Neural crest cell (in vitro differentiated cells): ENCODE measurements at regions not wholly inside any gene's neighbourhood (a gene's known extent, or its start where the extent isn't known, plus 50 kb on each side); places are given as distances from the start of the nearest gene placed in this dataset.

Experiments used
- DNase-seq: peaks from one replicate; pipeline ENCODE4 v3.0.0; 2021; ENCODE audit warnings: low read depth, mixed read lengths, low spot score
- H3K27ac Mint-ChIP-seq: one replicate; pipeline ENCODE4 v1.8.0; 2021; ENCODE audit warnings: mild to moderate bottlenecking, mixed read lengths; ENCODE audit not compliant: unreplicated experiment
- H3K27me3 Mint-ChIP-seq: 2 replicates; pipeline ENCODE4 v1.8.0; 2021; ENCODE audit warnings: low read depth, mild to moderate bottlenecking, mixed read lengths
- H3K36me3 Mint-ChIP-seq: 2 replicates; pipeline ENCODE4 v1.8.0; 2021; ENCODE audit warnings: low read depth, mild to moderate bottlenecking, mixed read lengths
- H3K4me1 Mint-ChIP-seq: 2 replicates; pipeline ENCODE4 v1.8.0; 2021; ENCODE audit warnings: mixed read lengths
- H3K4me3 Mint-ChIP-seq: one replicate; pipeline ENCODE4 v1.8.0; 2021; ENCODE audit warnings: mild to moderate bottlenecking, mixed read lengths
- H3K9me3 Mint-ChIP-seq: 2 replicates; pipeline ENCODE4 v1.8.0; 2021; ENCODE audit warnings: mixed read lengths
- TF ChIP-seq, protein P1 (sequence below): fragments of 200-600 bp; sonication (generic); conservative IDR thresholded peaks from 2 replicates; pipeline ENCODE4 v1.5.0; 2021; ENCODE audit warnings: antibody characterized with exemption, mild to moderate bottlenecking

DNA sequence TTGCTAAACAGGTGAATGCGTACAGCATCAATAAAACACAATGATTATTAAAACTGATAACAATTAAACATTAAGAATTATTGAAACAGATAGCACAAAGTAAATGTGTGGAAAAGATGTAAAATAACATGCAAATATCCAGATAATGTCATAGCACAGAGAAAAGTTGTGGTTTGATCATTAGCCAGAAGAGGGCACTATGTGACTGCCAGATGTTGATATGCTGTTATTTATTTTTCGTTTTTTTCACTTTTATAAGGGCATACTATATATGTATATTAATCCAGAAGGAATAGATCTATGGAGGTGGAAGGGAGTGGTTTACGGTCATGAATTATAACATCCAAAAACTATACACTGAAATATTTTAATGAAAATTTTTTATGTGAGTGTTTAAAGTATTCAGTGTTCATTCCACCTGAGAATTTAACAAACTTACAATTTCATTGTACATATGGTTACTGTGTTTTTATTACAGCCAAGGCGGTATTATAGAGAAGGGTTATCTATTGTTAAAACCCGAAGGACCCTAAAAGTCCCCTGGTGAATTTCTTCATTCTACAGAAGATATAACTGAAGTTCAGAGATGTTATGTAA is 211.9 kb upstream of the UGT8 start:
- Mint-ChIP-seq H3K27ac (no peak overlapping the region), H3K9me3 (no peaks in the 10 kb centered on the region), H3K27me3 (no peaks in the 10 kb centered on the region), H3K4me1 (no peaks in the 10 kb centered on the region), H3K36me3 (no peaks in the 10 kb centered on the region), H3K4me3 (no peak overlapping the region)
- DNase-seq, result peak; percentile 23
- TF ChIP-seq, protein P1, sequence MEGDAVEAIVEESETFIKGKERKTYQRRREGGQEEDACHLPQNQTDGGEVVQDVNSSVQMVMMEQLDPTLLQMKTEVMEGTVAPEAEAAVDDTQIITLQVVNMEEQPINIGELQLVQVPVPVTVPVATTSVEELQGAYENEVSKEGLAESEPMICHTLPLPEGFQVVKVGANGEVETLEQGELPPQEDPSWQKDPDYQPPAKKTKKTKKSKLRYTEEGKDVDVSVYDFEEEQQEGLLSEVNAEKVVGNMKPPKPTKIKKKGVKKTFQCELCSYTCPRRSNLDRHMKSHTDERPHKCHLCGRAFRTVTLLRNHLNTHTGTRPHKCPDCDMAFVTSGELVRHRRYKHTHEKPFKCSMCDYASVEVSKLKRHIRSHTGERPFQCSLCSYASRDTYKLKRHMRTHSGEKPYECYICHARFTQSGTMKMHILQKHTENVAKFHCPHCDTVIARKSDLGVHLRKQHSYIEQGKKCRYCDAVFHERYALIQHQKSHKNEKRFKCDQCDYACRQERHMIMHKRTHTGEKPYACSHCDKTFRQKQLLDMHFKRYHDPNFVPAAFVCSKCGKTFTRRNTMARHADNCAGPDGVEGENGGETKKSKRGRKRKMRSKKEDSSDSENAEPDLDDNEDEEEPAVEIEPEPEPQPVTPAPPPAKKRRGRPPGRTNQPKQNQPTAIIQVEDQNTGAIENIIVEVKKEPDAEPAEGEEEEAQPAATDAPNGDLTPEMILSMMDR, result peak; percentile 95

GRCh38 chr4:114389070-114389685 is 209.4 kb upstream of the UGT8 start:
- H3K4me3 Mint-ChIP-seq, result no peak overlapping the region
- TF ChIP-seq, protein P1, result no peak
- no peak for DNase-seq
- no peaks in the 10 kb centered on the region for H3K27me3 Mint-ChIP-seq
- H3K36me3 Mint-ChIP-seq, result no peaks in the 10 kb centered on the region
- no peak overlapping the region for H3K27ac Mint-ChIP-seq
- H3K9me3 Mint-ChIP-seq, result no peaks in the 10 kb centered on the region
- no peaks in the 10 kb centered on the region for H3K4me1 Mint-ChIP-seq

DNA sequence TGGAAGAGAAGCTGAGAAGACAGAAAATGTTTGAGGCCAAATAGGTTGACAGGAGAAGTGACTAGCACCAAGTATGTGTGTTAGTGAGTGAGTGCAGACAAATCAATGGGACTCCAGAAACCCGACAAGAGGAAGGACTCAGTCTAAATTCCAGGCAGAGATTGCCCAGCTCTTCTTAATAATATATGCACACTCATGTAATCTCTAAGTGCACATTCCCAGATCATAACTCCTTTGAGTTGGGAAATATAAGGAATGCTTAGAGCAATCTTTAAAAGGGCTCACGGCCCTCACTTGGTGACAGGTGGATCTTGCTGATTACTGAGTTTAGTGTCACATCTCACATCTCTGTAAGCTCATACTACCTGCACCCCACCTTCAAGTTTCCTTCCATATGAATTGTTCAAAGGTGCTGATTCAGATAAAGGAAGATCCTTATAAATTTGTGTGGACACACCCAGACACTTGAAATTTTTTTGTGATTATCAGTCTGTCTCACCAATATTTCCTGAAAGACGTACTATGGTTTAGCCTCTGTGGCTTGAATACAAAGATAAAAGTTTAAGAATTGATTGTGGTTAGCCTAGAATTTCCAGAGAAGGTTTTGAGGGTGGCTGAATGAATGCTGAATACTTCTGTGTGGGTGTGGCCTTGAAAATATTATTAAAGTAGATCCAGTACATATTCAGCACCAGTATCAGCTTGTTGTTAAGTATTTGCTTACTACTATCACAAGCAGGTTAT is 205.1 kb upstream of the UGT8 start:
- H3K27ac Mint-ChIP-seq, result no peak overlapping the region
- DNase-seq, result no peak
- TF ChIP-seq, protein P1, result no peak
- H3K4me1 Mint-ChIP-seq, result no peaks in the 10 kb centered on the region
- no peaks in the 10 kb centered on the region for H3K36me3 Mint-ChIP-seq
- H3K27me3 Mint-ChIP-seq, result no peaks in the 10 kb centered on the region
- H3K4me3 Mint-ChIP-seq, result no peak overlapping the region
- H3K9me3 Mint-ChIP-seq, result no peaks in the 10 kb centered on the region

DNA sequence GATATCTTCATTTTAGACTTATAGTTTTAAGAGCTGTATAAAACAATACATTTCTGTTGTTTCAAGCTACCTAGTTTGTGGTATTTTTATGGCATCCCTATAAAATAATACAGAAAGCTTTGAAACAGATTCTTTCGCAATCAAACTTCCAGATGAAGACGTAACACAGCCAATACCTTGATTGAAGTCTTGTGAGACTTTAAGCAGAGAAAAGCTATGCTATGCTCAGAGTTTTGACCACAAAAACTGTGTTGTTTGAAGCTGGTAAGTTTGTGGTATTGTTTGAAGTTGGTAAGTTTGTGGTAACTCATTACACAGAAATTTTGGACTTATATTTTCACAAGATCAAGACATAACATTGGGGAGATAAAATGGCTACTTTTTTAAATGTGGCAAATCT is 201.8 kb upstream of the UGT8 start:
- DNase-seq, result no peak
- Mint-ChIP-seq H3K27ac (no peak overlapping the region), H3K27me3 (no peaks in the 10 kb centered on the region), H3K4me3 (no peak overlapping the region), H3K9me3 (no peaks in the 10 kb centered on the region), H3K36me3 (no peaks in the 10 kb centered on the region), H3K4me1 (peaks cover 6% of the 10 kb centered on the region)
- TF ChIP-seq, protein P1, result no peak

DNA sequence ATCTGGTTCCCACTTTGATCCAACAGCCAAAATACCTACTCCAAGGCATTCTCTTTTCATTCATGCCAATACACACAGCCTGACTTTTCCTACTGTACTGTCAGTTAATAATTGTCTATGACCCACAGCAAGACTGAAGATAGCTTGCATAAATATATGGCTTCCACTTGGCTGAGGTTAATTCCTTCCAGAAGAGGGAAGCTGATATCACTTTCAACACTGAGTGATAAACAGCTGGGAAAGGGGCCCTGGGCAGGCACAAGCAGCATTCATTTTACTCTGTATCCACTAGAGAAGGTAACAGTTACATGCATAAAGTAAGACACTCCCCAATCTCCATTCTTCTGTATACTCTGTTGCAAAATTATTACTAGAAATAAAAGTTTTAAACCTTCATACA is 200.2 kb upstream of the UGT8 start:
- Mint-ChIP-seq H3K27me3 (no peaks in the 10 kb centered on the region), H3K4me1 (peaks cover 6% of the 10 kb centered on the region), H3K27ac (no peak overlapping the region), H3K4me3 (no peak overlapping the region), H3K36me3 (no peaks in the 10 kb centered on the region), H3K9me3 (no peaks in the 10 kb centered on the region)
- DNase-seq, result no peak
- TF ChIP-seq, protein P1, result no peak
